Sigmoid colon (tissue), 4 donors: ENCODE measurements at regions not wholly inside any gene's neighbourhood (a gene's known extent, or its start where the extent isn't known, plus 50 kb on each side); places are given as distances from the start of the nearest gene placed in this dataset.

Experiments used
- CTCF ChIP-seq, 4 experiments: fragments of 450-650 bp in 3 of 4; fragments of 200-600 bp in 1 of 4; IDR thresholded peaks; one replicate each; pipeline ENCODE4 v1.5.1; 2016 to 2019; ENCODE audit warnings: antibody characterized with exemption in 4 of 4, mild to moderate bottlenecking in 3 of 4, moderate library complexity in 2 of 4
- POLR2A ChIP-seq, 2 donors: fragments of 450-650 bp; IDR thresholded peaks; one replicate each; pipeline ENCODE4 v1.6.1; 2016; ENCODE audit warnings: antibody characterized with exemption in 2 of 2, mild to moderate bottlenecking in 2 of 2, moderate library complexity in 2 of 2
- POLR2AphosphoS5 ChIP-seq, 4 donors: sonication (generic); formaldehyde crosslinking; IDR thresholded peaks; one replicate each; pipeline ENCODE4 v1.6.1; 2017; ENCODE audit warnings: antibody characterized with exemption in 4 of 4

- no peak for TF ChIP-seq POLR2AphosphoS5 (IDR thresholded peaks at IDR 0.05)
- TF ChIP-seq CTCF (IDR thresholded peaks at IDR 0.05), result no peak
- no peak for TF ChIP-seq POLR2A (IDR thresholded peaks at IDR 0.05)
Measured at GRCh38 chr2:221831051-221831450, 258.9 kb upstream of the EPHA4 start.
